ENCODE measurements at regions not wholly inside any gene's neighbourhood (a gene's known extent, or its start where the extent isn't known, plus 50 kb on each side); places are given as distances from the start of the nearest gene placed in this dataset.
"Not testable (repeated sequence)": the region's sequence is repeated elsewhere in the genome, so short reads cannot be mapped to it uniquely, and the experiment has no call there.

DNA sequence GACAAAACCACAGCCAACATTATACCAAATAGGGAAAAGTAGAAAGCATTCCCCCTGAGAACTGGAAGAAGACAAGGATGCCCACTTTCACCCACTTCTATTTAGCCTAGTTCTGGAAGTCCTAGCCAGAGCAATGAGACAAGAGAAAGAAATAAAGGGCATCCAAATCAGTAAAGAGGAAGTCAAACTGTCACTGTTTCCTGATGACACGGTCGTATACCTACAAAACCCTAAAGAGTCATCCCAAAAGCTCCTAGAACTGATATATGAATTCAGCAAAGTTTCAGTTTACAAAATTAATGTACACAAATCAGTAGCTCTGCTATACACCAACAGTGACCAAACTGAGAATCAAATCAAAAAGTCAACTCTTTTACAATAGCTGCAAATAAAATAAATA lies 142.6 kb upstream of the P2RY1 start:
- TF ChIP-seq, protein P1, sequence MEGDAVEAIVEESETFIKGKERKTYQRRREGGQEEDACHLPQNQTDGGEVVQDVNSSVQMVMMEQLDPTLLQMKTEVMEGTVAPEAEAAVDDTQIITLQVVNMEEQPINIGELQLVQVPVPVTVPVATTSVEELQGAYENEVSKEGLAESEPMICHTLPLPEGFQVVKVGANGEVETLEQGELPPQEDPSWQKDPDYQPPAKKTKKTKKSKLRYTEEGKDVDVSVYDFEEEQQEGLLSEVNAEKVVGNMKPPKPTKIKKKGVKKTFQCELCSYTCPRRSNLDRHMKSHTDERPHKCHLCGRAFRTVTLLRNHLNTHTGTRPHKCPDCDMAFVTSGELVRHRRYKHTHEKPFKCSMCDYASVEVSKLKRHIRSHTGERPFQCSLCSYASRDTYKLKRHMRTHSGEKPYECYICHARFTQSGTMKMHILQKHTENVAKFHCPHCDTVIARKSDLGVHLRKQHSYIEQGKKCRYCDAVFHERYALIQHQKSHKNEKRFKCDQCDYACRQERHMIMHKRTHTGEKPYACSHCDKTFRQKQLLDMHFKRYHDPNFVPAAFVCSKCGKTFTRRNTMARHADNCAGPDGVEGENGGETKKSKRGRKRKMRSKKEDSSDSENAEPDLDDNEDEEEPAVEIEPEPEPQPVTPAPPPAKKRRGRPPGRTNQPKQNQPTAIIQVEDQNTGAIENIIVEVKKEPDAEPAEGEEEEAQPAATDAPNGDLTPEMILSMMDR (IDR thresholded peaks at IDR 0.05) = not testable (repeated sequence)
- TF ChIP-seq POLR2A (IDR thresholded peaks at IDR 0.05) = not testable (repeated sequence)

Measured in thyroid gland (tissue), 4 donors.